Immature natural killer cell (primary cell): ENCODE measurements at regions not wholly inside any gene's neighbourhood (a gene's known extent, or its start where the extent isn't known, plus 50 kb on each side); places are given as distances from the start of the nearest gene placed in this dataset.

ENCODE experiments used
- DNase-seq, 3 donors: peaks; one replicate each; pipeline ENCODE4 v3.0.0; 2022; ENCODE audit warnings: mixed read lengths in 1 of 3
- H3K27ac Mint-ChIP-seq, 6 donors: one replicate each; pipeline ENCODE4 v1.8.0; 2020; ENCODE audit warnings: mixed read lengths in 6 of 6, mild to moderate bottlenecking in 5 of 6, inconsistent platforms in 4 of 6, moderate library complexity in 3 of 6
- H3K27me3 Mint-ChIP-seq, 3 donors: one replicate each; pipeline ENCODE4 v1.8.0; 2020 to 2021; ENCODE audit warnings: low read depth in 3 of 3, mild to moderate bottlenecking in 3 of 3, mixed read lengths in 3 of 3, moderate library complexity in 3 of 3, inconsistent platforms in 1 of 3
- H3K36me3 Mint-ChIP-seq, 3 donors: one replicate each; pipeline ENCODE4 v1.8.0; 2020; ENCODE audit warnings: mixed read lengths in 3 of 3, inconsistent platforms in 2 of 3, mild to moderate bottlenecking in 2 of 3
- H3K4me1 Mint-ChIP-seq, 2 donors: one replicate each; pipeline ENCODE4 v1.8.0; 2020; ENCODE audit warnings: inconsistent platforms in 2 of 2, mild to moderate bottlenecking in 2 of 2, mixed read lengths in 2 of 2, moderate library complexity in 1 of 2
- H3K4me3 Mint-ChIP-seq, 5 donors: one replicate each; pipeline ENCODE4 v1.8.0; 2020; ENCODE audit warnings: mild to moderate bottlenecking in 5 of 5, mixed read lengths in 5 of 5, inconsistent platforms in 3 of 5, moderate library complexity in 3 of 5
- H3K9me3 Mint-ChIP-seq, 6 donors: one replicate each; pipeline ENCODE4 v1.8.0; 2020; ENCODE audit warnings: mild to moderate bottlenecking in 6 of 6, mixed read lengths in 6 of 6, inconsistent platforms in 4 of 6, moderate library complexity in 3 of 6

- no peak for DNase-seq
- peaks cover 0 to 2% (median 1%) of the 10 kb centered on the region in 3 donors for H3K27me3 Mint-ChIP-seq
- no peaks in the 10 kb centered on the region for H3K36me3 Mint-ChIP-seq
- H3K4me3 Mint-ChIP-seq = no peak overlapping the region
- no peaks in the 10 kb centered on the region for H3K4me1 Mint-ChIP-seq
- H3K9me3 Mint-ChIP-seq = peaks cover 0 to 4% (median 0%) of the 10 kb centered on the region in 6 donors
- H3K27ac Mint-ChIP-seq = no peak overlapping the region
These were observed 151.6 kb downstream of the KDR start for GRCh38 chr4:54973784-54974183.

GRCh38 chr4:54971474-54971950 lies 153.9 kb downstream of the KDR start:
- peaks cover 0 to 2% (median 2%) of the 10 kb centered on the region in 3 donors for H3K27me3 Mint-ChIP-seq
- no peaks in the 10 kb centered on the region for H3K4me1 Mint-ChIP-seq
- peak; percentile 14 to 19 (median 15) for DNase-seq
- no peak overlapping the region for H3K27ac Mint-ChIP-seq
- H3K36me3 Mint-ChIP-seq = no peaks in the 10 kb centered on the region
- H3K4me3 Mint-ChIP-seq = no peak overlapping the region
- H3K9me3 Mint-ChIP-seq = no peaks in the 10 kb centered on the region

- Mint-ChIP-seq H3K4me1 (no peaks in the 10 kb centered on the region), H3K4me3 (no peak overlapping the region), H3K36me3 (no peaks in the 10 kb centered on the region), H3K27me3 (peaks cover 0 to 5% (median 2%) of the 10 kb centered on the region in 3 donors), H3K9me3 (no peaks in the 10 kb centered on the region), H3K27ac (no peak overlapping the region)
- no peak for DNase-seq
These were observed 158.1 kb downstream of the KDR start for GRCh38 chr4:54967289-54967688.

- Mint-ChIP-seq H3K27ac (no peak overlapping the region), H3K36me3 (no peaks in the 10 kb centered on the region), H3K27me3 (peaks cover 0 to 4% (median 3%) of the 10 kb centered on the region in 3 donors), H3K4me1 (peaks cover 25 to 37% of the 10 kb centered on the region in 2 donors), H3K4me3 (no peak overlapping the region), H3K9me3 (no peaks in the 10 kb centered on the region)
- DNase-seq = peak in 1 of 3 donors; percentile 22
These were observed 163.9 kb downstream of the KDR start for GRCh38 chr4:54961357-54961975.

- Mint-ChIP-seq H3K27ac (no peak overlapping the region), H3K4me1 (peaks cover 25 to 37% of the 10 kb centered on the region in 2 donors), H3K27me3 (peaks cover 0 to 4% (median 0%) of the 10 kb centered on the region in 3 donors), H3K9me3 (no peaks in the 10 kb centered on the region), H3K4me3 (no peak overlapping the region), H3K36me3 (no peaks in the 10 kb centered on the region)
- DNase-seq = no peak
These were observed 165.7 kb downstream of the KDR start for GRCh38 chr4:54959651-54960116.

GRCh38 chr4:54959131-54959530 lies 166.3 kb downstream of the KDR start:
- H3K27me3 Mint-ChIP-seq = peaks cover 0 to 4% (median 0%) of the 10 kb centered on the region in 3 donors
- no peaks in the 10 kb centered on the region for H3K9me3 Mint-ChIP-seq
- peak overlapping the region in 1 of 5 donors; percentile 18 for H3K4me3 Mint-ChIP-seq
- H3K36me3 Mint-ChIP-seq = no peaks in the 10 kb centered on the region
- peaks cover 25 to 37% of the 10 kb centered on the region in 2 donors for H3K4me1 Mint-ChIP-seq
- no peak for DNase-seq
- no peak overlapping the region for H3K27ac Mint-ChIP-seq

- peaks cover 0 to 4% (median 0%) of the 10 kb centered on the region in 3 donors for H3K27me3 Mint-ChIP-seq
- peak overlapping the region; percentile 19 to 75 (median 67) for H3K4me3 Mint-ChIP-seq
- H3K36me3 Mint-ChIP-seq = no peaks in the 10 kb centered on the region
- H3K4me1 Mint-ChIP-seq = peaks cover 25 to 37% of the 10 kb centered on the region in 2 donors
- H3K27ac Mint-ChIP-seq = peak overlapping the region in 5 of 6 donors; percentile 1 to 98 (median 83)
- peak; percentile 36 to 39 (median 38) for DNase-seq
- no peaks in the 10 kb centered on the region for H3K9me3 Mint-ChIP-seq
These were observed 167.2 kb downstream of the KDR start for GRCh38 chr4:54958236-54958635.

- Mint-ChIP-seq H3K4me1 (peaks cover 24 to 25% of the 10 kb centered on the region in 2 donors), H3K9me3 (no peaks in the 10 kb centered on the region), H3K36me3 (no peaks in the 10 kb centered on the region), H3K27ac (peak overlapping the region in 1 of 6 donors; percentile 54), H3K27me3 (no peaks in the 10 kb centered on the region), H3K4me3 (no peak overlapping the region)
- DNase-seq = no peak
These were observed 170.6 kb downstream of the KDR start for GRCh38 chr4:54954656-54955388.

- DNase-seq = no peak
- H3K27ac Mint-ChIP-seq = no peak overlapping the region
- H3K36me3 Mint-ChIP-seq = no peaks in the 10 kb centered on the region
- H3K4me3 Mint-ChIP-seq = no peak overlapping the region
- H3K9me3 Mint-ChIP-seq = no peaks in the 10 kb centered on the region
- H3K27me3 Mint-ChIP-seq = peaks cover 0 to 2% (median 0%) of the 10 kb centered on the region in 3 donors
- H3K4me1 Mint-ChIP-seq = peaks cover 30 to 33% of the 10 kb centered on the region in 2 donors
These were observed 178.7 kb downstream of the KDR start for GRCh38 chr4:54946741-54947140.

- Mint-ChIP-seq H3K27me3 (peaks cover 0 to 2% (median 0%) of the 10 kb centered on the region in 3 donors), H3K36me3 (no peaks in the 10 kb centered on the region), H3K9me3 (no peaks in the 10 kb centered on the region), H3K4me1 (peaks cover 39 to 42% of the 10 kb centered on the region in 2 donors), H3K4me3 (no peak overlapping the region), H3K27ac (peak overlapping the region in 4 of 6 donors; percentile 8 to 83 (median 55))
- DNase-seq = peak; percentile 13 to 19 (median 14)
These were observed 179.6 kb downstream of the KDR start for GRCh38 chr4:54945838-54946237.

GRCh38 chr4:54942721-54943120 lies 182.7 kb downstream of the KDR start:
- Mint-ChIP-seq H3K4me3 (peak overlapping the region; percentile 34 to 79 (median 75)), H3K4me1 (peaks cover 49% of the 10 kb centered on the region in 2 donors), H3K27me3 (peaks cover 0 to 4% (median 0%) of the 10 kb centered on the region in 3 donors), H3K36me3 (no peaks in the 10 kb centered on the region), H3K27ac (peak overlapping the region; percentile 54 to 92 (median 88)), H3K9me3 (no peaks in the 10 kb centered on the region)
- DNase-seq = peak; percentile 66 to 70 (median 67)

GRCh38 chr4:54941994-54942552 lies 183.3 kb downstream of the KDR start:
- Mint-ChIP-seq H3K9me3 (no peaks in the 10 kb centered on the region), H3K4me1 (peaks cover 49% of the 10 kb centered on the region in 2 donors), H3K27ac (peak overlapping the region in 5 of 6 donors; percentile 89 to 94 (median 91)), H3K4me3 (peak overlapping the region; percentile 69 to 80 (median 79)), H3K36me3 (no peaks in the 10 kb centered on the region), H3K27me3 (peaks cover 0 to 4% (median 2%) of the 10 kb centered on the region in 3 donors)
- DNase-seq = peak; percentile 53 to 57 (median 56)

GRCh38 chr4:54940996-54941865 lies 184.2 kb downstream of the KDR start:
- Mint-ChIP-seq H3K9me3 (no peaks in the 10 kb centered on the region), H3K4me1 (peaks cover 47 to 49% of the 10 kb centered on the region in 2 donors), H3K4me3 (peak overlapping the region; percentile 69 to 80 (median 79)), H3K27ac (peak overlapping the region in 5 of 6 donors; percentile 89 to 94 (median 91)), H3K36me3 (no peaks in the 10 kb centered on the region), H3K27me3 (peaks cover 0 to 4% (median 2%) of the 10 kb centered on the region in 3 donors)
- DNase-seq = no peak
